HCT116 (cell line): ENCODE measurements at regions not wholly inside any gene's neighbourhood (a gene's known extent, or its start where the extent isn't known, plus 50 kb on each side); places are given as distances from the start of the nearest gene placed in this dataset.

Experiments used
- EGR1 ChIP-seq: IDR thresholded peaks from 2 replicates; pipeline ENCODE4 v1.6.1; 2012; ENCODE audit warnings: low read depth
- SIN3A ChIP-seq: IDR thresholded peaks from 2 replicates; pipeline ENCODE4 v1.6.1; 2012; ENCODE audit warnings: low read depth
- TF ChIP-seq, protein P1 (sequence below): IDR thresholded peaks from 2 replicates; pipeline ENCODE4 v1.6.1; 2012

GRCh38 chr1:14118691-14119485 lies 418.9 kb downstream of the PRDM2 start:
- no peak for TF ChIP-seq EGR1
- no peak for TF ChIP-seq SIN3A
- TF ChIP-seq, protein P1, sequence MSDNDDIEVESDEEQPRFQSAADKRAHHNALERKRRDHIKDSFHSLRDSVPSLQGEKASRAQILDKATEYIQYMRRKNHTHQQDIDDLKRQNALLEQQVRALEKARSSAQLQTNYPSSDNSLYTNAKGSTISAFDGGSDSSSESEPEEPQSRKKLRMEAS, result no peak
